ENCODE measurements at regions not wholly inside any gene's neighbourhood (a gene's known extent, or its start where the extent isn't known, plus 50 kb on each side); places are given as distances from the start of the nearest gene placed in this dataset.

- ChIA-PET CTCF (no interaction called here), POLR2A (no interaction called here)
- no peak for DNase-seq (ENCODE audit: low read depth, low spot score)
- TF ChIP-seq CTCF (IDR thresholded peaks at IDR 0.05; ENCODE audit: insufficient read depth, low read length, missing control alignments): no peak
- no peak overlapping the region for H3K4me3 ChIP-seq (ENCODE audit: low read depth, low read length)
Measured at GRCh38 chr2:8234757-8235374, 447.0 kb upstream of the ID2 start.

- no peak for DNase-seq (ENCODE audit: low read depth, low spot score)
- no peak for TF ChIP-seq CTCF (IDR thresholded peaks at IDR 0.05; ENCODE audit: insufficient read depth, low read length, missing control alignments)
- CTCF ChIA-PET: no interaction called here
- POLR2A ChIA-PET: no interaction called here
- no peak overlapping the region for H3K4me3 ChIP-seq (ENCODE audit: low read depth, low read length)
Measured at GRCh38 chr2:8235419-8235818, 446.4 kb upstream of the ID2 start.

- ChIA-PET POLR2A (no interaction called here), CTCF (no interaction called here)
- H3K4me3 ChIP-seq (ENCODE audit: low read depth, low read length): no peak overlapping the region
- no peak for DNase-seq (ENCODE audit: low read depth, low spot score)
- TF ChIP-seq CTCF (IDR thresholded peaks at IDR 0.05; ENCODE audit: insufficient read depth, low read length, missing control alignments): no peak
Measured at GRCh38 chr2:8236391-8236790, 445.5 kb upstream of the ID2 start.

GRCh38 chr2:8238521-8239230 is 443.2 kb upstream of the ID2 start:
- ChIA-PET POLR2A (no interaction called here), CTCF (no interaction called here)
- DNase-seq (ENCODE audit: low read depth, low spot score): no peak
- TF ChIP-seq CTCF (IDR thresholded peaks at IDR 0.05; ENCODE audit: insufficient read depth, low read length, missing control alignments): no peak
- no peak overlapping the region for H3K4me3 ChIP-seq (ENCODE audit: low read depth, low read length)

GRCh38 chr2:8239531-8240088 is 442.2 kb upstream of the ID2 start:
- ChIA-PET CTCF (interaction anchor here (1.0 kb wide), 1 partner anchor 8 kb away, joined by 3 read pairs; no protein-coding TSS in a partner anchor), POLR2A (no interaction called here)
- DNase-seq (ENCODE audit: low read depth, low spot score): no peak
- H3K4me3 ChIP-seq (ENCODE audit: low read depth, low read length): no peak overlapping the region
- TF ChIP-seq CTCF (IDR thresholded peaks at IDR 0.05; ENCODE audit: insufficient read depth, low read length, missing control alignments): no peak

- no peak for TF ChIP-seq CTCF (IDR thresholded peaks at IDR 0.05; ENCODE audit: insufficient read depth, low read length, missing control alignments)
- no peak overlapping the region for H3K4me3 ChIP-seq (ENCODE audit: low read depth, low read length)
- no peak for DNase-seq (ENCODE audit: low read depth, low spot score)
- ChIA-PET POLR2A (no interaction called here), CTCF (no interaction called here)
Measured at GRCh38 chr2:8241317-8241716, 440.5 kb upstream of the ID2 start.
